Prostate gland (tissue), 2 donors: ENCODE measurements at regions not wholly inside any gene's neighbourhood (a gene's known extent, or its start where the extent isn't known, plus 50 kb on each side); places are given as distances from the start of the nearest gene placed in this dataset.

Experiments used
- DNase-seq: peaks from one replicate; pipeline ENCODE4 v3.0.0-alpha.2; 2019; ENCODE audit warnings: low spot score
- H3K27ac ChIP-seq, 2 donors: fragments of 200-600 bp; sonication (generic); 2 replicates each; pipeline ENCODE4 v1.5.1; 2017 to 2019
- H3K27me3 ChIP-seq: fragments of 200-600 bp; sonication (generic); replicated peaks from 2 replicates; pipeline ENCODE4 v1.5.1; 2019; ENCODE audit not compliant: insufficient read depth
- H3K36me3 ChIP-seq, 2 donors: fragments of 200-600 bp; sonication (generic); 1 replicate in 1 of 2; 2 replicates in 1 of 2; pipeline versions ENCODE4 v1.5.1 to v1.8.1; 2017 to 2019
- H3K4me1 ChIP-seq: fragments of 200-600 bp; sonication (generic); replicated peaks from 2 replicates; pipeline ENCODE4 v1.5.1; 2019
- H3K4me3 ChIP-seq, 2 donors: fragments of 200-600 bp; sonication (generic); 2 replicates each; pipeline ENCODE4 v1.5.1; 2017 to 2019
- H3K9me3 ChIP-seq: fragments of 200-600 bp; sonication (generic); 2 replicates; pipeline ENCODE4 v1.5.1; 2017
- POLR2A ChIP-seq: fragments of 450-650 bp; IDR thresholded peaks from one replicate; pipeline ENCODE4 v1.6.1; 2016; ENCODE audit warnings: antibody characterized with exemption, mild to moderate bottlenecking
- POLR2AphosphoS5 ChIP-seq: sonication (generic); formaldehyde crosslinking; IDR thresholded peaks from one replicate; pipeline ENCODE4 v1.6.1; 2017; ENCODE audit warnings: antibody characterized with exemption
- WGBS: methylation state at CpG from one replicate; pipeline ENCODE4 v1.1.5; 2018; 5-methylcytosine and 5-hydroxymethylcytosine counted together
- intact Hi-C: fragments of 100-400 bp; cut with DNase I; formaldehyde crosslinking; loops from one replicate; pipeline ENCODE4 v1.14.2; 2022
- TF ChIP-seq, protein P1 (sequence below), 4 experiments: fragments of 200-600 bp in 2 of 4; fragments of 450-650 bp in 2 of 4; sonication (generic) in 2 of 4; IDR thresholded peaks; 1 replicate in 3 of 4; 2 replicates in 1 of 4; pipeline ENCODE4 v1.5.1; 2016 to 2019; ENCODE audit warnings: antibody characterized with exemption in 4 of 4, mild to moderate bottlenecking in 2 of 4, moderate library complexity in 2 of 4

GRCh38 chr11:70020336-70021214 is 57.5 kb upstream of the ANO1 start:
- WGBS: 80% methylated on average over 24 of the region's 24 CpGs
- Histone ChIP-seq H3K4me3 (no peak overlapping the region), H3K4me1 (no peaks in the 10 kb centered on the region), H3K36me3 (no peaks in the 10 kb centered on the region), H3K27me3 (no peaks in the 10 kb centered on the region), H3K9me3 (no peaks in the 10 kb centered on the region), H3K27ac (no peak overlapping the region)
- TF ChIP-seq POLR2AphosphoS5 (no peak), POLR2A (no peak)
- TF ChIP-seq, protein P1, sequence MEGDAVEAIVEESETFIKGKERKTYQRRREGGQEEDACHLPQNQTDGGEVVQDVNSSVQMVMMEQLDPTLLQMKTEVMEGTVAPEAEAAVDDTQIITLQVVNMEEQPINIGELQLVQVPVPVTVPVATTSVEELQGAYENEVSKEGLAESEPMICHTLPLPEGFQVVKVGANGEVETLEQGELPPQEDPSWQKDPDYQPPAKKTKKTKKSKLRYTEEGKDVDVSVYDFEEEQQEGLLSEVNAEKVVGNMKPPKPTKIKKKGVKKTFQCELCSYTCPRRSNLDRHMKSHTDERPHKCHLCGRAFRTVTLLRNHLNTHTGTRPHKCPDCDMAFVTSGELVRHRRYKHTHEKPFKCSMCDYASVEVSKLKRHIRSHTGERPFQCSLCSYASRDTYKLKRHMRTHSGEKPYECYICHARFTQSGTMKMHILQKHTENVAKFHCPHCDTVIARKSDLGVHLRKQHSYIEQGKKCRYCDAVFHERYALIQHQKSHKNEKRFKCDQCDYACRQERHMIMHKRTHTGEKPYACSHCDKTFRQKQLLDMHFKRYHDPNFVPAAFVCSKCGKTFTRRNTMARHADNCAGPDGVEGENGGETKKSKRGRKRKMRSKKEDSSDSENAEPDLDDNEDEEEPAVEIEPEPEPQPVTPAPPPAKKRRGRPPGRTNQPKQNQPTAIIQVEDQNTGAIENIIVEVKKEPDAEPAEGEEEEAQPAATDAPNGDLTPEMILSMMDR (IDR thresholded peaks at IDR 0.05): no peak
- no peak for DNase-seq
- intact Hi-C loops: no loop called here

DNA sequence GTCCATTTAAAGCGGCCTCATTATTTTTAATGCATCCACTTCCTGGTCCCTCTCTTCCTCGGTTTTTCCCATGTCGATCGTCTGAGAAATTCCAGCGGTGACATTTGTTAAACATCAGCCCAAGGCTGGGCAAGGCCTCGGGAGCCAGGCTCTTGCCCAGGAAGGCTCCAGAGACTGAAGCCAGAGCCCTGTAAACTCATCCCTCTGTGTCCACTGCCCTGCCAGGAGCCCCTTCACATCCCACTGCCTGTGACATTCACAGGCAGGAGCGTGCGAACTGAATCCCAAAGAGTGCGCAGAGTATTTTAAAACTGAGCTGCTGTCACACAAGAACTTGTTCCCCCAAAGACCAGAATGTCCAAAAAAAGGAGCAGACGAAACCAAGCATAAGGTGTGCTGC is 56.5 kb upstream of the ANO1 start:
- intact Hi-C loops: no loop called here
- Histone ChIP-seq H3K9me3 (no peaks in the 10 kb centered on the region), H3K27me3 (no peaks in the 10 kb centered on the region), H3K27ac (no peak overlapping the region), H3K4me1 (no peaks in the 10 kb centered on the region), H3K4me3 (no peak overlapping the region), H3K36me3 (no peaks in the 10 kb centered on the region)
- DNase-seq: no peak
- TF ChIP-seq POLR2AphosphoS5 (no peak), POLR2A (no peak)
- WGBS: 91% methylated on average over 10 of the region's 10 CpGs

DNA sequence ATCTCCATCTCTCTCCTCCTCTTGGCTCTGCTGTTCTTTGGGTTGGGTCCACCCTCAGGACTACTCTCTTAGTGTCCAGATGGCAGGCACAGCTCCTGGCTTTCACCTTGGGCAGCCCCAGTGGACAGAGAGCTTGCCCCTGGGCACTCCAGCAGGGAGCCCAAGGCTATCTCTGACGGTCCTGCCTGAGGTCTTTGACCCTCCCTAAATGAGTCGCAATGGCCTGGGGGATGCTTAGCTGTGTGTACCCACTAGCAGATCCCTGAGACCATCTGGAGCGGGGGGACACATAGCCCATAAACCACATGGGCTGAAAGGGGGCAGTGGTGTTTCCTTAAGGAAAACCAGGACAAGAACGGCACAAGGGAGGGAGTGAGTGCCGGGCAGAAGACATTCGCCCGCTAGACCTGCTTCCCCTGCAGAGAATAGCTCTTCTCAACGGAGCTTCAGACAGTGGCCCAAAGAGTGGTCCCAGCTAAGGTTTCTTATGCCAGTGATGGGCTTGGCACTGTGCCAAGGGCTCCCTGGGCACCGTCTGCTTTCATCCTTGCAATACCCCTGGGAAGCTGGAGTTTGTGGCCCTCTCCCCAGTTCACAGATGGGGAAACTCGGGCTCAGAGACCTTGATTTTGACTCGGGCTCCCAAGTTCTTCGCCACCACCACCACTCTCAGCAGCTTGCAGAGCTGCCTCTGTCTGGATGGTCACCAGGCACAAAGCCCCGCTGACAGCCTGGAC is 53.9 kb upstream of the ANO1 start:
- no peak for TF ChIP-seq POLR2A
- TF ChIP-seq, protein P1 (IDR thresholded peaks at IDR 0.05): no peak
- WGBS: 88% methylated on average over 13 of the region's 13 CpGs
- no peak for DNase-seq
- H3K27me3 ChIP-seq: no peaks in the 10 kb centered on the region
- no peaks in the 10 kb centered on the region for H3K9me3 ChIP-seq
- no peaks in the 10 kb centered on the region for H3K36me3 ChIP-seq
- no peak overlapping the region for H3K4me3 ChIP-seq
- H3K27ac ChIP-seq: no peak overlapping the region
- H3K4me1 ChIP-seq: no peaks in the 10 kb centered on the region
- intact Hi-C loops: no loop called here

- intact Hi-C loops: no loop called here
- Histone ChIP-seq H3K9me3 (no peaks in the 10 kb centered on the region), H3K27me3 (no peaks in the 10 kb centered on the region), H3K36me3 (no peaks in the 10 kb centered on the region), H3K27ac (no peak overlapping the region), H3K4me1 (no peaks in the 10 kb centered on the region), H3K4me3 (no peak overlapping the region)
- TF ChIP-seq POLR2A (no peak), POLR2AphosphoS5 (no peak)
- TF ChIP-seq, protein P1 (IDR thresholded peaks at IDR 0.05): no peak
- WGBS: 95% methylated on average over 3 of the region's 3 CpGs
- DNase-seq: no peak
Observed at GRCh38 chr11:70024773-70025045, 53.4 kb upstream of the ANO1 start.

DNA sequence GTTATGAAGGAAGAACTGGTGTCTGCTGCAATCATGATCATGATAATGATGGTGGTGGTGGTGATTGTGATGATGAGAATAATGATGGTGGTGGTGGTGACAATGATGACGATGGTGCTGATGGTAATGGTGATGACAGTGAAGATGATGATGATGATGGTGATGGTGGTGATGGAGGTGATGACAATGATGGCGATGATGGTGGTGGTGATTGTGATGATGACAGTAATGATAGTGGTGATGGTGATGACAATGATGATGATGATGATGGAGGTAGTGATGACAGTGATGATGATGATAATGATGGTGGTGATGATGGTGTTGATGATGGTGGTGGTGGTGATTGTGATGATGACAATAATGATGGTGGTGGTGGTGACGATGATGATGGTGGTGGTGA is 52.8 kb upstream of the ANO1 start:
- H3K36me3 ChIP-seq: no peaks in the 10 kb centered on the region
- H3K27ac ChIP-seq: no peak overlapping the region
- 90% methylated on average over 3 of the region's 3 CpGs for WGBS

More for the DNA sequence above, 52.8 kb upstream of the ANO1 start:
- Histone ChIP-seq H3K4me1 (no peaks in the 10 kb centered on the region), H3K9me3 (no peaks in the 10 kb centered on the region), H3K27me3 (no peaks in the 10 kb centered on the region), H3K4me3 (no peak overlapping the region)
- no peak for DNase-seq
- TF ChIP-seq POLR2AphosphoS5: no peak
- no peak for TF ChIP-seq POLR2A
- TF ChIP-seq, protein P1 (IDR thresholded peaks at IDR 0.05): no peak
- intact Hi-C loops: no loop called here
